Colonic mucosa (tissue), 4 donors: ENCODE measurements at regions not wholly inside any gene's neighbourhood (a gene's known extent, or its start where the extent isn't known, plus 50 kb on each side); places are given as distances from the start of the nearest gene placed in this dataset.
A peak's percentile ranks its signal among the peaks of the same experiment; 100 is the strongest.

Experiments used
- DNase-seq: peaks from one replicate; pipeline ENCODE4 v3.0.0-alpha.2; 2020
- H3K27ac ChIP-seq: fragments of 200-600 bp; one replicate; pipeline ENCODE4 v1.8.0; 2021
- H3K27me3 ChIP-seq: fragments of 200-600 bp; one replicate; pipeline ENCODE4 v1.8.0; 2021
- H3K36me3 ChIP-seq: fragments of 200-600 bp; one replicate; pipeline ENCODE4 v1.8.0; 2021
- H3K4me1 ChIP-seq: fragments of 200-600 bp; one replicate; pipeline ENCODE4 v1.8.0; 2021; ENCODE audit warnings: mild to moderate bottlenecking
- H3K4me3 ChIP-seq: fragments of 200-600 bp; one replicate; pipeline ENCODE4 v1.8.0; 2021
- H3K9ac ChIP-seq, 2 donors: one replicate each; pipeline ENCODE4 v1.7.0; 2013; ENCODE audit warnings: control low read depth in 2 of 2, low read depth in 2 of 2, low read length in 2 of 2
- H3K9me3 ChIP-seq: fragments of 200-600 bp; one replicate; pipeline ENCODE4 v1.8.0; 2021
- intact Hi-C: fragments of 100-400 bp; cut with DNase I; formaldehyde crosslinking; loops from one replicate; pipeline ENCODE4 v1.14.1; 2022
- TF ChIP-seq, protein P1 (sequence below): fragments of 200-600 bp; IDR thresholded peaks from one replicate; pipeline ENCODE4 v1.8.0; 2022; ENCODE audit warnings: antibody characterized with exemption, mild to moderate bottlenecking
- donor health status: healthy.
- donor health status: DM: no; HTN: no; CAD: no.
- donor health status: DM: no; HTN: no; CAD: no.

- H3K36me3 ChIP-seq: no peaks in the 10 kb centered on the region
- TF ChIP-seq, protein P1, sequence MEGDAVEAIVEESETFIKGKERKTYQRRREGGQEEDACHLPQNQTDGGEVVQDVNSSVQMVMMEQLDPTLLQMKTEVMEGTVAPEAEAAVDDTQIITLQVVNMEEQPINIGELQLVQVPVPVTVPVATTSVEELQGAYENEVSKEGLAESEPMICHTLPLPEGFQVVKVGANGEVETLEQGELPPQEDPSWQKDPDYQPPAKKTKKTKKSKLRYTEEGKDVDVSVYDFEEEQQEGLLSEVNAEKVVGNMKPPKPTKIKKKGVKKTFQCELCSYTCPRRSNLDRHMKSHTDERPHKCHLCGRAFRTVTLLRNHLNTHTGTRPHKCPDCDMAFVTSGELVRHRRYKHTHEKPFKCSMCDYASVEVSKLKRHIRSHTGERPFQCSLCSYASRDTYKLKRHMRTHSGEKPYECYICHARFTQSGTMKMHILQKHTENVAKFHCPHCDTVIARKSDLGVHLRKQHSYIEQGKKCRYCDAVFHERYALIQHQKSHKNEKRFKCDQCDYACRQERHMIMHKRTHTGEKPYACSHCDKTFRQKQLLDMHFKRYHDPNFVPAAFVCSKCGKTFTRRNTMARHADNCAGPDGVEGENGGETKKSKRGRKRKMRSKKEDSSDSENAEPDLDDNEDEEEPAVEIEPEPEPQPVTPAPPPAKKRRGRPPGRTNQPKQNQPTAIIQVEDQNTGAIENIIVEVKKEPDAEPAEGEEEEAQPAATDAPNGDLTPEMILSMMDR: no peak
Observed at GRCh38 chr2:47315475-47315874, 53.6 kb upstream of the EPCAM start.

GRCh38 chr2:47313728-47314127 lies 55.4 kb upstream of the EPCAM start:
- Histone ChIP-seq H3K4me1 (peaks cover 6% of the 10 kb centered on the region), H3K36me3 (no peaks in the 10 kb centered on the region), H3K4me3 (no peak overlapping the region), H3K9me3 (no peaks in the 10 kb centered on the region), H3K27ac (peak overlapping the region; percentile 7), H3K9ac (peak overlapping the region in 1 of 2 donors; percentile 38), H3K27me3 (no peaks in the 10 kb centered on the region)
- TF ChIP-seq, protein P1: no peak
- intact Hi-C loops: no loop called here
- no peak for DNase-seq

More at GRCh38 chr2:47315475-47315874, 53.6 kb upstream of the EPCAM start:
- no peak overlapping the region for H3K9ac ChIP-seq
- peak overlapping the region; percentile 28 for H3K27ac ChIP-seq
- no peak overlapping the region for H3K4me3 ChIP-seq
- peaks cover 3% of the 10 kb centered on the region for H3K4me1 ChIP-seq
- H3K9me3 ChIP-seq: no peaks in the 10 kb centered on the region
- intact Hi-C loops: no loop called here
- no peak for DNase-seq
- no peaks in the 10 kb centered on the region for H3K27me3 ChIP-seq

DNA sequence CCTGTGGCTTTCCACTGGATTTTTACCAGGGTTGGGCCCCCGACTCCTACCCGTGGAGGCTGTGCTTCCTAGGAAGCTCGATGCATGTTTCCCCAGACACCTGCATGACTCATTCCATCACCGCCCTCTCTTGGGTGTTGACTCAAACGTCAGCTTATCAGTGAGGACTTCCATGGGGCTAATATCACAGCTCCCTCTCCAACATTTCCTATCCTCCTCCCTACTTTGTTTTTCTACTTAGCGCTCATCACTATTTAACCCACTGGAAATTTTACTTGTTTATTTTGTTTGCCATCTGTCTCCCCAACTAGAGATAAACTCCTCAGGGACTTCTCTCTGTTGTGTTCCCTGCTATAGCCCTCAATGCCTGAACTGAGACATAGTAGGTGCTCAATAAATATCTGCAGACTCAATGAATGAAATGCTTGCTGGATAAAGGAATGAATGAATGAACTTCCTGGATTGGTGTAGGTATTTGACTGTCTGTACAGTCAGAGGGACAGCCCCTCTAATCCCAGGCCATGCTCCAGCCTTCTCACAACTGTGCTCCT lies 55.9 kb upstream of the EPCAM start:
- H3K9ac ChIP-seq: peak overlapping the region in 1 of 2 donors; percentile 38
- no peaks in the 10 kb centered on the region for H3K27me3 ChIP-seq
- H3K4me1 ChIP-seq: peaks cover 6% of the 10 kb centered on the region
- H3K27ac ChIP-seq: peak overlapping the region; percentile 7
- H3K36me3 ChIP-seq: no peaks in the 10 kb centered on the region
- intact Hi-C loops: no loop called here
- TF ChIP-seq, protein P1: no peak
- DNase-seq: peak; percentile 82
- H3K4me3 ChIP-seq: no peak overlapping the region
- H3K9me3 ChIP-seq: no peaks in the 10 kb centered on the region

DNA sequence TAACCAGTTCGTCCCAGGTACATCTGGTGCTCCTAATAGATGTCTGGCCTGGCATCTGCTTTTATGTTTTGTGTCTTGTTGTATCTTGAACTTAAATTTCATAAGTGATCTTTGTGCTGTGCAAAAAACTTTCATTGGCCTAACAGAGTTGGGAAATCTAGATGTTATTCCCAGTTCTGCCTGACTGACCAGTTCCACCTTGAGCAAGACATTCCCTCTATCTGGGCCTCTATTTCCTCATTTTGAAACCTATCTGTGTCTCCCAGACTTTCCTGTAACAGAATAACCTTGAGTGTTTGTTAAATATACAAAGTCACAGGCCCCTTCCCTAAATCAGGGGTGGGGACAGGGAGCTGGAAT lies 56.6 kb upstream of the EPCAM start:
- Histone ChIP-seq H3K27me3 (no peaks in the 10 kb centered on the region), H3K9me3 (no peaks in the 10 kb centered on the region), H3K9ac (peak overlapping the region in 1 of 2 donors; percentile 21), H3K36me3 (no peaks in the 10 kb centered on the region), H3K4me3 (no peak overlapping the region), H3K27ac (no peak overlapping the region), H3K4me1 (peaks cover 6% of the 10 kb centered on the region)
- no peak for DNase-seq
- intact Hi-C loops: no loop called here
- TF ChIP-seq, protein P1: no peak

DNA sequence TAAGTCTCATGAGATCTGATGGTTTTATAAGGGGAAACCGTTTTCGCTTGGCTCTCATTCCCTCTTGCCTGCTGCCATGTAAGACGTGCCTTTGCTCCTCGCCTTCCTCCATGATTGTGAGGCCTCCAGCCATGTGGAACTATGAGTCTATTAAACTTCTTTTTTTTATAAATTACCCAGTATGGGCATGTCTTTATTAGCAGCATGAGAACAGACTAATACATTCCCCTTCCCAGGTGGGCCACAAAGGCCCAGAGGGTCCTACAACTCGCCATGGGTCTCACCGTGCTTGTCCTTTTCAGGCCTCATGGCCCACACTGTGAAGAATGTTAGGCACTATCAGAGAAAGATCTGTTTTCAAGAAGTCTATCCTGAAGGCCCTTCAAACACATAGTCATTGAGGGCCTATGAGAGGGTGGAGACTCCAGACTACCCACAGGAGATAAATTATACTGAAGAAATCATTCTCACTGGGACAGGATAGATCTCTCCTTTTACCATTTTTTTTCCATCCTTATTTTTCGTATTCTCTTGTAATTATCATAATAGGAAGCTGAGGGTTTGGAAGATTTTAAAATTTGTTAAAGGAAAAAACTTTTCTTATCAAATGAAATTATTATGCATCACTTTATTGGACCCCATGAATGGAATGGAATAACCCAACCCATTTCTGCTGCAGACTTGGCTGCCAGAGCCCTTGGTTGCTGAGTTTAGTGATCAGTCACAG lies 57.2 kb upstream of the EPCAM start:
- no peak overlapping the region for H3K4me3 ChIP-seq
- peak overlapping the region in 1 of 2 donors; percentile 21 for H3K9ac ChIP-seq
- H3K27me3 ChIP-seq: no peaks in the 10 kb centered on the region
- no peak overlapping the region for H3K27ac ChIP-seq
- intact Hi-C loops: no loop called here
- no peaks in the 10 kb centered on the region for H3K36me3 ChIP-seq
- H3K4me1 ChIP-seq: peaks cover 6% of the 10 kb centered on the region
- TF ChIP-seq, protein P1: no peak
- DNase-seq: no peak
- no peaks in the 10 kb centered on the region for H3K9me3 ChIP-seq
